ENCODE measurements at regions not wholly inside any gene's neighbourhood (a gene's known extent, or its start where the extent isn't known, plus 50 kb on each side); places are given as distances from the start of the nearest gene placed in this dataset.
A peak's percentile ranks its signal among the peaks of the same experiment; 100 is the strongest.

DNA sequence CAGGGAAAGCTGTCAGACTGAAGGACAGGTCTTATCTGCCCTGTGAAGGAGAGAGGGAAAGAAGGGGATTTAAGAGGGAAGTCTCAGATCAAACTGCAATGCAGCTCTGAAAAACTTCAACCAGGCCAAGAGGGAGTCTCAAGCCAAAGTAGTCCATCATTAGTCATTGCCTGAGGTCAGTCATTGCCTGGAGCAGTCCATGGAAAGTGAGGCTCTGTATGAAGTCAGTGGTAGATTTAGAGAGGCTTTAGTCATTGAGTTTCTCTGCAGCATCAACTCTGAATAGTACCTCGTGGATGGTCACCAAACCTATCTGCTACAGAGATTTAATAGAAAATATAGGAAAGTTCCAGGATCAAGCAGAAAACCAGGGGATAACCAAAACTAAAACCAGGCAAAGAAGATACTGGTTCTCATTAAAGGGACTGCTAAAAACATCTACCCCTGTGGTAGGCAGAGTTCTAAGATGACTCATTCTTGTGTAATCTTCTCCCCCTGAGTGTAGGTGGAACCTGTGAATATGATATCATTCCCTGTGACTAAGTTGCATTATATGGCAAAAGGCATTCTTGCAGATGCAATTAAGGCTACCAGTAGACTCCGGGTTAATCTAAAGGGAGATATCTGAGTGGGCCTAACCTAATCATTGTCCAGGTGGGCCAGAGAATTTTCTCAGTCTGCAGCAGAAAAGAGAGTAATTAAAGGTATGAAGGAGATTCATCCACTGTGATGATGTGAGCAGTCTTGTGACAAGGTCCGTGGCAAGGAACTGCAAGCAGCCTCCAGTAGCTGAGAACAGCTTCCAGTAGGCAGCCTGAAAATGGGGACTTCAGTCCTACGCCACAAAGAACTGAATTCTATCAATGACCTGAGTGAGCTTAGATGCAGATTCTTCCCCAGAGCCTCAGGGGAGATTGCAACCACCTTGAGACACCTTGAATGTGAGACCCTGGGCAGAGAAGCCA, 123.1 kb downstream of the GALC start:
- H3K4me3 ChIP-seq = no peak overlapping the region
- no peak for TF ChIP-seq CTCF (IDR thresholded peaks at IDR 0.05)
- DNase-seq = no peak
- no peak overlapping the region for H3K27ac ChIP-seq
- no peaks in the 10 kb centered on the region for H3K4me1 ChIP-seq
- no peaks in the 10 kb centered on the region for H3K27me3 ChIP-seq
- no peaks in the 10 kb centered on the region for H3K9me3 ChIP-seq
- intact Hi-C loops (cut with DNase I) = no loop called here
- peak in 2 of 4 donors; percentile 63 to 81 for ATAC-seq
- no peak for FAIRE-seq
- H3K36me3 ChIP-seq = no peaks in the 10 kb centered on the region
- 56 to 69% methylated on average over 4 of the region's 4 CpGs for WGBS, 2 donors

- DNase-seq = no peak
- intact Hi-C loops (cut with DNase I) = no loop called here
- H3K4me1 ChIP-seq = no peaks in the 10 kb centered on the region
- no peak for TF ChIP-seq CTCF (IDR thresholded peaks at IDR 0.05)
- WGBS, 2 donors = 31 to 36% methylated on average over 3 of the region's 3 CpGs
- H3K36me3 ChIP-seq = no peaks in the 10 kb centered on the region
- H3K9me3 ChIP-seq = no peaks in the 10 kb centered on the region
- FAIRE-seq = no peak
- H3K27ac ChIP-seq = no peak overlapping the region
- H3K4me3 ChIP-seq = no peak overlapping the region
- ATAC-seq = no peak
- no peaks in the 10 kb centered on the region for H3K27me3 ChIP-seq
Measured at GRCh38 chr14:87868920-87869319, 124.1 kb downstream of the GALC start.

DNA sequence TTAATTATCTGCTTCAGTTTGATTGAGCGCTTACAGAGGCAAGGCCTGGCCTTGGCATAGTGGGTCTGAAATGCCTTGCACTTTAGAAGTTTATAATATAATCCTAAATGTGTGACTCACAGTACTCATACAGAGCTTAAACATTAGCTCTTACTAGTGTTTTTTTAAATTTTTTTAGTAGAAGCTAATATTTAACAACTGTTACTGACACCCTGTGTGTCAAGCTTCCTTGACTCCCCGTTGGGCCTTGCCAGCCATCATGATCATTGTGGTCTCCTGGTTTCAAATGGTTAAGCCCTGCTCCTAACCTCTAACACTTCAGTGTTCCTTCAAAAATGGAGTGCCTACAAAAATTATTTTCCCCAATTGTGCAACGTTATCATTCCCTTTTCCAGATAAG, 126.9 kb downstream of the GALC start:
- TF ChIP-seq CTCF (IDR thresholded peaks at IDR 0.05) = no peak
- DNase-seq = no peak
- no peak for ATAC-seq
- no peak overlapping the region for H3K4me3 ChIP-seq
- 47 to 63% methylated on average over 3 of the region's 3 CpGs for WGBS, 2 donors
- no peaks in the 10 kb centered on the region for H3K36me3 ChIP-seq
- intact Hi-C loops (cut with DNase I) = no loop called here
- no peak overlapping the region for H3K27ac ChIP-seq
- no peaks in the 10 kb centered on the region for H3K27me3 ChIP-seq
- no peak for FAIRE-seq
- no peaks in the 10 kb centered on the region for H3K4me1 ChIP-seq
- H3K9me3 ChIP-seq = no peaks in the 10 kb centered on the region

- TF ChIP-seq CTCF (IDR thresholded peaks at IDR 0.05) = no peak
- WGBS, 2 donors = 74 to 84% methylated on average over 7 of the region's 7 CpGs
- no peak overlapping the region for H3K4me3 ChIP-seq
- intact Hi-C loops (cut with DNase I) = no loop called here
- no peak overlapping the region for H3K27ac ChIP-seq
- H3K4me1 ChIP-seq = no peaks in the 10 kb centered on the region
- no peaks in the 10 kb centered on the region for H3K9me3 ChIP-seq
- H3K27me3 ChIP-seq = no peaks in the 10 kb centered on the region
- FAIRE-seq (no peak), DNase-seq (no peak), ATAC-seq (no peak)
- H3K36me3 ChIP-seq = no peaks in the 10 kb centered on the region
Measured at GRCh38 chr14:87864356-87865270, 128.4 kb downstream of the GALC start.
